ENCODE measurements at regions not wholly inside any gene's neighbourhood (a gene's known extent, or its start where the extent isn't known, plus 50 kb on each side); places are given as distances from the start of the nearest gene placed in this dataset.

DNA sequence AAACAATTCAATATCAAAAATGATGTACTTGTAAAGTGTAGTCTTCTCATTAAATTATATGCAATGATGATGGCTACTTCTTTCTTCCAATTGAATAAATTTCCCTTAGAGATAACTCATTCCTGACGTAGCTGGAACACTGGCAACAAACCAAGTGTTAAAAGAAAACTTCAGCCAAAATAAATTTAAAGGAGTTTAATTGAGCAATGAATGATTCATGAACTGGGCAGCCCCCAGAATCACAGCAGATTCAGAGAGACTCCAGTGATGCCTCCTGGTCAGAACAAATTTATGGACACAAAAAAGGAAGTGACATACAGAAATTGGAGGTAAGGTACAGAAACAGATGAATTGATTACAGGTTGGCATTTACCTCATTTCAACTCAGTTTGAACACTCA, 276.5 kb downstream of the DSC3 start:
- no peak for ATAC-seq
- TF ChIP-seq, protein P1, sequence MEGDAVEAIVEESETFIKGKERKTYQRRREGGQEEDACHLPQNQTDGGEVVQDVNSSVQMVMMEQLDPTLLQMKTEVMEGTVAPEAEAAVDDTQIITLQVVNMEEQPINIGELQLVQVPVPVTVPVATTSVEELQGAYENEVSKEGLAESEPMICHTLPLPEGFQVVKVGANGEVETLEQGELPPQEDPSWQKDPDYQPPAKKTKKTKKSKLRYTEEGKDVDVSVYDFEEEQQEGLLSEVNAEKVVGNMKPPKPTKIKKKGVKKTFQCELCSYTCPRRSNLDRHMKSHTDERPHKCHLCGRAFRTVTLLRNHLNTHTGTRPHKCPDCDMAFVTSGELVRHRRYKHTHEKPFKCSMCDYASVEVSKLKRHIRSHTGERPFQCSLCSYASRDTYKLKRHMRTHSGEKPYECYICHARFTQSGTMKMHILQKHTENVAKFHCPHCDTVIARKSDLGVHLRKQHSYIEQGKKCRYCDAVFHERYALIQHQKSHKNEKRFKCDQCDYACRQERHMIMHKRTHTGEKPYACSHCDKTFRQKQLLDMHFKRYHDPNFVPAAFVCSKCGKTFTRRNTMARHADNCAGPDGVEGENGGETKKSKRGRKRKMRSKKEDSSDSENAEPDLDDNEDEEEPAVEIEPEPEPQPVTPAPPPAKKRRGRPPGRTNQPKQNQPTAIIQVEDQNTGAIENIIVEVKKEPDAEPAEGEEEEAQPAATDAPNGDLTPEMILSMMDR (IDR thresholded peaks at IDR 0.05) = no peak
- intact Hi-C loops (cut with DNase I, micrococcal nuclease) = no loop called here

DNA sequence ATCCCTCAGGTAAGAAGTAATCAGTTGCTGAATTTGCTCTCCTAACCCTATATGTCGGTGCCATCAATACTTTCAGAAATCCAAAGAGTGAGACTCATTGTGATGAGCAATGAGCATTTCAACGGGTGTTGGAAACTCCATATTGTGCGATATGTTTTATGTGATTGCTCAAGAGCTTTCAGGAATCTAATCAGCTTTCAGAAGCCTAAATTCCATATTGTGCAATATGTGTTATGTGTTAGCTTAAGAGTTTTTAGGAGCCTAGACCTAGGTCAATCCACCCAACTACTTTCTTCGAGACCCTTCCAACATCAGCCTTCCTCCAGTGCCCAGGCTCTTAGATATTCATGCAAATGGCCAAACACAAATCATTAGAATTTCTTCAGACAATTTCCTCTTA, 277.3 kb downstream of the DSC3 start:
- H3K36me3 ChIP-seq (ENCODE audit: low read depth) = no peaks in the 10 kb centered on the region
- DNase-seq = no peak
- no peaks in the 10 kb centered on the region for H3K9me3 ChIP-seq
- TF ChIP-seq, protein P1 (IDR thresholded peaks at IDR 0.05) = no peak
- H3K4me3 ChIP-seq = no peak overlapping the region
- no peak for ATAC-seq
- intact Hi-C loops (cut with DNase I, micrococcal nuclease) = no loop called here
- no peaks in the 10 kb centered on the region for H3K4me1 ChIP-seq (ENCODE audit: low read depth)

More for the DNA sequence above, 276.5 kb downstream of the DSC3 start:
- Histone ChIP-seq H3K4me3 (no peak overlapping the region), H3K9me3 (no peaks in the 10 kb centered on the region), H3K4me1 (ENCODE audit: low read depth) (no peaks in the 10 kb centered on the region), H3K36me3 (ENCODE audit: low read depth) (no peaks in the 10 kb centered on the region)
- DNase-seq = no peak

GRCh38 chr18:30763902-30764350, 278.6 kb downstream of the DSC3 start:
- Histone ChIP-seq H3K9me3 (no peaks in the 10 kb centered on the region), H3K36me3 (ENCODE audit: low read depth) (no peaks in the 10 kb centered on the region), H3K4me3 (no peak overlapping the region), H3K4me1 (ENCODE audit: low read depth) (no peaks in the 10 kb centered on the region)
- ATAC-seq (no peak), DNase-seq (no peak)
- intact Hi-C loops (cut with DNase I, micrococcal nuclease) = no loop called here
- TF ChIP-seq, protein P1 (IDR thresholded peaks at IDR 0.05) = no peak

DNA sequence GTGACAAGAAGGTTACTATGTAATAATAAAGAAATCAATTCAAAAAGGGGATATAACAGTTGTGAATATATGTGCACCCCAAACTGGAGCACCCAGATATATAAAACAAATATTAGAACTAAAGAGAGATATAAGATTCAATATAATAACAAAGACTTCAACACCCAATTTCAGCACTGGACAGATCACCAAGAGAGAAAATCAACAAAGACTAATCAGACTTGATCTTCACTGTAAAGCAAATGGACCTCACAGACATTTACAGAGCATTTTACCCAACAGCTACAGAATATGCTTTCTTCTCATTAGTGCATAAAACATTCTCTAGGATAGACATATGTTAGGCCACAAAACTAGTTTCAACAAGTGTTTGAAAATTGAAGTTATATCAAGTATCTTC, 287.7 kb downstream of the DSC3 start:
- DNase-seq (no peak), ATAC-seq (no peak)
- intact Hi-C loops (cut with DNase I, micrococcal nuclease) = no loop called here
- Histone ChIP-seq H3K36me3 (ENCODE audit: low read depth) (no peaks in the 10 kb centered on the region), H3K4me3 (no peak overlapping the region), H3K9me3 (no peaks in the 10 kb centered on the region), H3K4me1 (ENCODE audit: low read depth) (no peaks in the 10 kb centered on the region)
- TF ChIP-seq, protein P1 (IDR thresholded peaks at IDR 0.05) = no peak

- DNase-seq = no peak
- Histone ChIP-seq H3K9me3 (no peaks in the 10 kb centered on the region), H3K4me3 (no peak overlapping the region), H3K36me3 (ENCODE audit: low read depth) (no peaks in the 10 kb centered on the region), H3K4me1 (ENCODE audit: low read depth) (no peaks in the 10 kb centered on the region)
- TF ChIP-seq, protein P1 (IDR thresholded peaks at IDR 0.05) = no peak
- ATAC-seq = no peak
- intact Hi-C loops (cut with DNase I, micrococcal nuclease) = no loop called here
Observed at GRCh38 chr18:30748541-30748940, 294.0 kb downstream of the DSC3 start.

GRCh38 chr18:30746224-30746623, 296.3 kb downstream of the DSC3 start:
- no peaks in the 10 kb centered on the region for H3K36me3 ChIP-seq (ENCODE audit: low read depth)
- H3K4me1 ChIP-seq (ENCODE audit: low read depth) = no peaks in the 10 kb centered on the region
- no peak for ATAC-seq
- DNase-seq = no peak
- intact Hi-C loops (cut with DNase I, micrococcal nuclease) = no loop called here
- H3K9me3 ChIP-seq = no peaks in the 10 kb centered on the region
- TF ChIP-seq, protein P1 (IDR thresholded peaks at IDR 0.05) = no peak
- H3K4me3 ChIP-seq = no peak overlapping the region

Measured in mucosa of descending colon (tissue), 3 donors.